B cell (primary cell): ENCODE measurements at regions not wholly inside any gene's neighbourhood (a gene's known extent, or its start where the extent isn't known, plus 50 kb on each side); places are given as distances from the start of the nearest gene placed in this dataset.

Experiments used
- ATAC-seq: fragments of 200-7000 bp; cut with Tn5 transposase; one replicate; pipeline ENCODE4 v1.10.0; 2021; ENCODE audit warnings: low read depth, mild to moderate bottlenecking, moderate number of reproducible peaks, moderate library complexity
- CTCF ChIA-PET: fragments of 350-600 bp; sonication (Branson Sonifier 250); formaldehyde crosslinking; loops from one replicate; lab custom pipeline; 2021; ENCODE audit warnings: antibody characterized with exemption, inconsistent platforms; lab: Charles Lee
- POLR2A ChIA-PET: fragments of 350-600 bp; sonication (Branson Sonifier 250); formaldehyde crosslinking; loops from one replicate; lab custom pipeline; 2021; ENCODE audit warnings: antibody characterized with exemption; lab: Charles Lee
- DNase-seq: peaks from one replicate; pipeline ENCODE4 v3.0.0; 2013
- H2AFZ ChIP-seq: 2 replicates; pipeline ENCODE4 v1.6.1; 2012; ENCODE audit warnings: mild to moderate bottlenecking, low read depth, low read length; ENCODE audit not compliant: insufficient read depth, poor library complexity, severe bottlenecking
- H3K27ac ChIP-seq, 2 donors: 1 replicate in 1 of 2; 2 replicates in 1 of 2; pipeline ENCODE4 v1.5.1; 2012 to 2013; ENCODE audit warnings: low read length in 2 of 2, mild to moderate bottlenecking in 2 of 2, moderate library complexity in 1 of 2
- H3K27me3 ChIP-seq, 4 experiments: fragments of 200-600 bp in 1 of 4; sonication (generic) in 1 of 4; replicated peaks in 1 of 4; 1 replicate in 2 of 4; 2 replicates in 2 of 4; pipeline versions ENCODE4 v1.6.1 to v1.7.0; 2013 to 2016; ENCODE audit warnings: low read length in 3 of 4, mild to moderate bottlenecking in 2 of 4, mixed read lengths in 1 of 4, moderate library complexity in 1 of 4; ENCODE audit not compliant: insufficient read depth in 4 of 4, control insufficient read depth in 3 of 4; ENCODE audit errors: control extremely low read depth in 1 of 4
- H3K36me3 ChIP-seq, 2 experiments: replicated peaks in 1 of 2; 1 replicate in 1 of 2; 2 replicates in 1 of 2; pipeline versions ENCODE4 v1.6.1 to v1.7.1; 2013; ENCODE audit warnings: low read length in 1 of 2; ENCODE audit not compliant: insufficient read depth in 2 of 2, control insufficient read depth in 1 of 2; ENCODE audit errors: control extremely low read depth in 1 of 2, extremely low read depth in 1 of 2
- H3K4me1 ChIP-seq, 2 donors: fragments of 200-600 bp in 1 of 2; sonication (generic) in 1 of 2; 1 replicate in 1 of 2; 2 replicates in 1 of 2; pipeline versions ENCODE4 v1.5.1 to v1.6.1; 2013 to 2017; ENCODE audit warnings: low read length in 2 of 2; ENCODE audit not compliant: control insufficient read depth in 2 of 2, insufficient read depth in 2 of 2
- H3K4me2 ChIP-seq: replicated peaks from 2 replicates; pipeline ENCODE3; 2012; ENCODE audit warnings: mild to moderate bottlenecking, low read depth, low read length; ENCODE audit not compliant: poor library complexity, severe bottlenecking
- H3K4me3 ChIP-seq, 5 experiments: fragments of 200-600 bp in 1 of 5; sonication (generic) in 1 of 5; 1 replicate in 3 of 5; 2 replicates in 2 of 5; pipeline versions ENCODE4 v1.5.1 to v1.7.0; 2011 to 2016; ENCODE audit warnings: low read length in 4 of 5, mild to moderate bottlenecking in 4 of 5, low read depth in 2 of 5, control low read depth in 1 of 5, moderate library complexity in 1 of 5; ENCODE audit not compliant: insufficient read depth in 1 of 5; ENCODE audit errors: control extremely low read depth in 1 of 5, extremely low read depth in 1 of 5
- H3K79me2 ChIP-seq: fragments of 200-600 bp; sonication (generic); one replicate; pipeline ENCODE4 v1.6.0; 2016; ENCODE audit warnings: low read length; ENCODE audit not compliant: control insufficient read depth, insufficient read depth
- H3K9ac ChIP-seq: fragments of 200-600 bp; sonication (generic); 2 replicates; pipeline ENCODE4 v1.6.1; 2017; ENCODE audit warnings: mild to moderate bottlenecking, low read length, moderate library complexity
- H3K9me3 ChIP-seq, 3 donors: one replicate each; pipeline versions ENCODE4 v1.6.1 to v1.7.1; 2013; ENCODE audit warnings: low read length in 2 of 3; ENCODE audit not compliant: control insufficient read depth in 2 of 3, insufficient read depth in 1 of 3; ENCODE audit errors: control extremely low read depth in 1 of 3
- H4K20me1 ChIP-seq: 2 replicates; pipeline ENCODE4 v1.6.0; 2012; ENCODE audit warnings: mild to moderate bottlenecking, low read length; ENCODE audit not compliant: insufficient read depth, control insufficient read depth, poor library complexity, severe bottlenecking
- H3K27ac Mint-ChIP-seq: one replicate; pipeline ENCODE4 v1.8.0; 2021; ENCODE audit warnings: mixed read lengths
- H3K27me3 Mint-ChIP-seq: one replicate; pipeline ENCODE4 v1.8.0; 2021; ENCODE audit warnings: mixed read lengths
- H3K4me1 Mint-ChIP-seq: one replicate; pipeline ENCODE4 v1.8.0; 2021; ENCODE audit warnings: mixed read lengths
- H3K4me3 Mint-ChIP-seq: one replicate; pipeline ENCODE4 v1.8.0; 2021; ENCODE audit warnings: mixed read lengths
- H3K9me3 Mint-ChIP-seq: one replicate; pipeline ENCODE4 v1.8.0; 2022; ENCODE audit warnings: mixed read lengths; ENCODE audit not compliant: insufficient read depth
- EZH2 ChIP-seq: IDR thresholded peaks from 2 replicates; pipeline ENCODE4 v1.6.1; 2012; ENCODE audit warnings: borderline replicate concordance, low read depth, mild to moderate bottlenecking, moderate library complexity, low read length; ENCODE audit not compliant: insufficient read depth, poor library complexity, severe bottlenecking
- WGBS: methylation state at CpG from one replicate; pipeline ENCODE4 v1.1.5; 2013; ENCODE audit warnings: missing lambda C conversion rate; ENCODE audit not compliant: insufficient coverage; 5-methylcytosine and 5-hydroxymethylcytosine counted together
- intact Hi-C: fragments of 100-400 bp; cut with micrococcal nuclease; formaldehyde crosslinking; loops from one replicate; pipeline ENCODE4 v1.10.0; 2022
- TF ChIP-seq, protein P1 (sequence below): fragments of 200-600 bp; IDR thresholded peaks from one replicate; pipeline ENCODE4 v1.8.0; 2022; ENCODE audit warnings: antibody characterized with exemption, mild to moderate bottlenecking

DNA sequence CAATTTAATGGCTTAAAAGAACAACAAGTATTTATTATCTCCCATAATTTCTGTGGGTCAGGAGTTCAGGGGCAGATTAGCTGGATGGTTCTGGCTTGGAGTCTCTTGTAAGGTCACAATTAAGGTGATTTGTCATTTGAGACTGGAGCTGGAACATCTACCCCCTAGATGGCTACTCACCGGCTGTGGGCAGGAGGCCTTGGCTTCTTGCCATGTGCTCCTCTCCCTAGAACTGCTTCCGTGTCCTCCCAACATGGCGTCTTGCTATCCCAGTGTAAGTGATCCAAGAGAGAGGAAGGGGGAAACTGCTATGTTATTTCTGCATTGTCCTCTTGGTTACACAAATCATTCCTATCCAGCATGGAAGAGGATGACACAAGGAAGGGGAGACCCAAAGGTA, 210.2 kb upstream of the ECI2 start:
- no peaks in the 10 kb centered on the region for H4K20me1 ChIP-seq
- no peaks in the 10 kb centered on the region for H3K79me2 ChIP-seq
- no CpG with 5 or more reads among the region's 3 CpGs for WGBS
- no peak overlapping the region for H3K4me3 ChIP-seq
- no peak overlapping the region for H3K4me2 ChIP-seq
- H3K27me3 ChIP-seq = peaks cover 0 to 9% (median 0%) of the 10 kb centered on the region in 4 experiments
- Mint-ChIP-seq H3K4me3 (no peak overlapping the region), H3K9me3 (no peaks in the 10 kb centered on the region), H3K27ac (no peak overlapping the region), H3K27me3 (peaks cover 8% of the 10 kb centered on the region), H3K4me1 (peaks cover 4% of the 10 kb centered on the region)
- ChIA-PET POLR2A (no interaction called here), CTCF (no interaction called here)
- H2AFZ ChIP-seq = no peak overlapping the region
- DNase-seq (no peak), ATAC-seq (no peak)
- H3K27ac ChIP-seq = no peak overlapping the region
- TF ChIP-seq, protein P1, sequence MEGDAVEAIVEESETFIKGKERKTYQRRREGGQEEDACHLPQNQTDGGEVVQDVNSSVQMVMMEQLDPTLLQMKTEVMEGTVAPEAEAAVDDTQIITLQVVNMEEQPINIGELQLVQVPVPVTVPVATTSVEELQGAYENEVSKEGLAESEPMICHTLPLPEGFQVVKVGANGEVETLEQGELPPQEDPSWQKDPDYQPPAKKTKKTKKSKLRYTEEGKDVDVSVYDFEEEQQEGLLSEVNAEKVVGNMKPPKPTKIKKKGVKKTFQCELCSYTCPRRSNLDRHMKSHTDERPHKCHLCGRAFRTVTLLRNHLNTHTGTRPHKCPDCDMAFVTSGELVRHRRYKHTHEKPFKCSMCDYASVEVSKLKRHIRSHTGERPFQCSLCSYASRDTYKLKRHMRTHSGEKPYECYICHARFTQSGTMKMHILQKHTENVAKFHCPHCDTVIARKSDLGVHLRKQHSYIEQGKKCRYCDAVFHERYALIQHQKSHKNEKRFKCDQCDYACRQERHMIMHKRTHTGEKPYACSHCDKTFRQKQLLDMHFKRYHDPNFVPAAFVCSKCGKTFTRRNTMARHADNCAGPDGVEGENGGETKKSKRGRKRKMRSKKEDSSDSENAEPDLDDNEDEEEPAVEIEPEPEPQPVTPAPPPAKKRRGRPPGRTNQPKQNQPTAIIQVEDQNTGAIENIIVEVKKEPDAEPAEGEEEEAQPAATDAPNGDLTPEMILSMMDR = no peak
- TF ChIP-seq EZH2 = no peak
- H3K4me1 ChIP-seq = no peaks in the 10 kb centered on the region
- no peaks in the 10 kb centered on the region for H3K36me3 ChIP-seq
- H3K9me3 ChIP-seq = no peaks in the 10 kb centered on the region
- intact Hi-C loops = no loop called here
- H3K9ac ChIP-seq = no peak overlapping the region

DNA sequence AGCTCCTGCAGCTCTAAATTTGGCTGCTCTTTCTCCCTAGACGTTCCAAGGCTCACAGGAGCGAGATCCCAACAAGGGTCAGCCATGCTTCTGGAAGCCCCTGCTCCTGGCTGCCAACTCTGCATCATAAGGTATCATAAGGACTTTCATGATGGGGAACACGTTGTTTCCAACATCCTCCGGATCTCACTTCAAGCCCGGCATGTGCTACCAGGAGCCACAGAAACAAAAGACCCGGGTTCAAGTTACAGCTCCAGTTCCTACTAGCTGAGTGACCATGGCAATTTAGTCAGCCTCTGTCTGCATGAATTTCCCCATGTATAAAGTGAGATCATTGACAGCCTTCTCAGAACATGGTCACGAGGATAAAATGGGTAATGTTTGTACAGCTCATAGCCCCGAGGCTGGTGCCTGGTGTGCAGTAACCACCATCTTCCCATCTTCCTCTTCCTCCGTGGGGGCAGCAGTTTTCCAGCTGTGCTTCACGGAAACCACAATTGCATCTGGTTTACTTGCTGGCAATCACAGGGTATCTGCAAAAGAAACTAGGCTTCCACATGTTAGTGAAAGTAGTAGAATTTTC, 209.0 kb upstream of the ECI2 start:
- no peak for ATAC-seq
- H3K9me3 ChIP-seq = no peaks in the 10 kb centered on the region
- H3K4me1 Mint-ChIP-seq = peaks cover 4% of the 10 kb centered on the region
- no peaks in the 10 kb centered on the region for H3K9me3 Mint-ChIP-seq
- no peak overlapping the region for H3K4me2 ChIP-seq
- intact Hi-C loops = no loop called here
- H3K27me3 ChIP-seq = peaks cover 0 to 9% (median 0%) of the 10 kb centered on the region in 4 experiments
- H3K4me1 ChIP-seq = no peaks in the 10 kb centered on the region
- DNase-seq = no peak
- H3K79me2 ChIP-seq = no peaks in the 10 kb centered on the region
- H3K9ac ChIP-seq = no peak overlapping the region
- TF ChIP-seq, protein P1 = no peak
- no peak for TF ChIP-seq EZH2
- H4K20me1 ChIP-seq = no peaks in the 10 kb centered on the region
- no peak overlapping the region for H3K27ac Mint-ChIP-seq
- H3K27me3 Mint-ChIP-seq = peaks cover 8% of the 10 kb centered on the region
- H3K36me3 ChIP-seq = no peaks in the 10 kb centered on the region
- H3K4me3 Mint-ChIP-seq = no peak overlapping the region
- ChIA-PET CTCF (no interaction called here), POLR2A (no interaction called here)
- H3K27ac ChIP-seq = no peak overlapping the region
- 96% methylated on average over 5 of the region's 10 CpGs for WGBS
- no peak overlapping the region for H3K4me3 ChIP-seq
- no peak overlapping the region for H2AFZ ChIP-seq
